ENCODE measurements at regions not wholly inside any gene's neighbourhood (a gene's known extent, or its start where the extent isn't known, plus 50 kb on each side); places are given as distances from the start of the nearest gene placed in this dataset.

DNA sequence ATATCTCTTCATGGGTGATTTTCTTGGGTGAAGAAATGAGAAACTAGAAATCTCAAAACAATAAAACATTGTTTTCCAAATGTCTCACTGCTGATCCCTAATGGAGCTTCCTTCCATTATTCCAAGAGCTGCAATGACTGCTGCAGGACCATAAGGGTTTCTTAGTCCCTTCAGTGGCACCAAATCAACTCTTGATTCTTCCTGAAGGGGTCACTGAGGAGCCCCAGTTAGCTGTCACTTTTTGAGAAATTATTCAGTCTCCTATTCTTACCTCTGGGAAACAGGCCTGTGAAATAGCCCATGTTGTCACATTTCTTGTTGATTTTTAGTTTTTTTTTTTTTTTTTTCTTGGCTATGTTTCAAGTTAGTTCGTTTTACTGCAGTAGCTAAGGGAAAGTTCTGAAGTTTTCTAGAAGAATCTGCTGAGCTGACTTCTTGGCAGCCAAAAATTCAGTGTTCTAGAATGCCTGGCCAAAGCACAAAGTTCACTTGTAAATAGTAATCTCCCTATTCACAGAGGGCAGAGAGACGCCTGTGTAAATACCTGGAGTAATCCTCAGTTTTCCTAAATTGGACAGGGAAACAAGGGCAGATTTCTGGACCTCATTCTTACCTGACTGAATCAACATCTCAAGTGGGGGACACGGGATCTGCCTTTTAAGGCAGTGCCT lies 480.0 kb downstream of the RIT2 start:
- no peak for DNase-seq
- intact Hi-C loops (cut with DNase I; ENCODE audit: low total_unique reads) = no loop called here
- TF ChIP-seq, protein P1, sequence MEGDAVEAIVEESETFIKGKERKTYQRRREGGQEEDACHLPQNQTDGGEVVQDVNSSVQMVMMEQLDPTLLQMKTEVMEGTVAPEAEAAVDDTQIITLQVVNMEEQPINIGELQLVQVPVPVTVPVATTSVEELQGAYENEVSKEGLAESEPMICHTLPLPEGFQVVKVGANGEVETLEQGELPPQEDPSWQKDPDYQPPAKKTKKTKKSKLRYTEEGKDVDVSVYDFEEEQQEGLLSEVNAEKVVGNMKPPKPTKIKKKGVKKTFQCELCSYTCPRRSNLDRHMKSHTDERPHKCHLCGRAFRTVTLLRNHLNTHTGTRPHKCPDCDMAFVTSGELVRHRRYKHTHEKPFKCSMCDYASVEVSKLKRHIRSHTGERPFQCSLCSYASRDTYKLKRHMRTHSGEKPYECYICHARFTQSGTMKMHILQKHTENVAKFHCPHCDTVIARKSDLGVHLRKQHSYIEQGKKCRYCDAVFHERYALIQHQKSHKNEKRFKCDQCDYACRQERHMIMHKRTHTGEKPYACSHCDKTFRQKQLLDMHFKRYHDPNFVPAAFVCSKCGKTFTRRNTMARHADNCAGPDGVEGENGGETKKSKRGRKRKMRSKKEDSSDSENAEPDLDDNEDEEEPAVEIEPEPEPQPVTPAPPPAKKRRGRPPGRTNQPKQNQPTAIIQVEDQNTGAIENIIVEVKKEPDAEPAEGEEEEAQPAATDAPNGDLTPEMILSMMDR (IDR thresholded peaks at IDR 0.05) = no peak
- no peaks in the 10 kb centered on the region for H3K27me3 ChIP-seq
- H3K4me3 ChIP-seq = no peak overlapping the region
- no peaks in the 10 kb centered on the region for H3K4me1 ChIP-seq
- no peaks in the 10 kb centered on the region for H3K36me3 ChIP-seq
- H3K9me3 ChIP-seq = no peaks in the 10 kb centered on the region
- H3K27ac ChIP-seq = no peak overlapping the region

DNA sequence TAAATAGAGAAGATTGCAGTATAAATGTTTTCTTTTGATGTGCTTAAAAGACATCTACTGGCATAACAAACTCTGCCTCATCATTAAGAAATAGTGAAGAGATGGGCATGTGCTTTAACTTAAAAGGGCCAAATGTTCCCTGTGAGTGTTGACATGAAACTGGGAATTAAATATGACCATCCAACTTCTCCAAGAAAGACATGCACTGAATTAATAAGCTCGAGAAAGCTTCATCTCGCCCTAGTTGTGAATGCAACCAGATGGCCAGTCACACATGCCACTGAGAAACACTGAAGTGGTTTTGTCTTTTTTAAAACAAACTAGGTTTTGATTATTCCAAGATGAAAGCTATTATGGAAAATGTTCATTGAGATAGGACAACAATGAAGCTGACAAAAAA lies 479.2 kb downstream of the RIT2 start:
- Histone ChIP-seq H3K36me3 (no peaks in the 10 kb centered on the region), H3K4me3 (no peak overlapping the region), H3K9me3 (no peaks in the 10 kb centered on the region), H3K27me3 (no peaks in the 10 kb centered on the region), H3K4me1 (no peaks in the 10 kb centered on the region), H3K27ac (no peak overlapping the region)
- no peak for DNase-seq
- intact Hi-C loops (cut with DNase I; ENCODE audit: low total_unique reads) = no loop called here
- TF ChIP-seq, protein P1 (IDR thresholded peaks at IDR 0.05) = no peak

- Histone ChIP-seq H3K36me3 (no peaks in the 10 kb centered on the region), H3K27me3 (no peaks in the 10 kb centered on the region), H3K4me1 (no peaks in the 10 kb centered on the region), H3K27ac (no peak overlapping the region), H3K9me3 (no peaks in the 10 kb centered on the region), H3K4me3 (no peak overlapping the region)
- TF ChIP-seq, protein P1 (IDR thresholded peaks at IDR 0.05) = no peak
- no peak for DNase-seq
- intact Hi-C loops (cut with DNase I; ENCODE audit: low total_unique reads) = no loop called here
Measured at GRCh38 chr18:42640160-42640559, 475.3 kb downstream of the RIT2 start.

DNA sequence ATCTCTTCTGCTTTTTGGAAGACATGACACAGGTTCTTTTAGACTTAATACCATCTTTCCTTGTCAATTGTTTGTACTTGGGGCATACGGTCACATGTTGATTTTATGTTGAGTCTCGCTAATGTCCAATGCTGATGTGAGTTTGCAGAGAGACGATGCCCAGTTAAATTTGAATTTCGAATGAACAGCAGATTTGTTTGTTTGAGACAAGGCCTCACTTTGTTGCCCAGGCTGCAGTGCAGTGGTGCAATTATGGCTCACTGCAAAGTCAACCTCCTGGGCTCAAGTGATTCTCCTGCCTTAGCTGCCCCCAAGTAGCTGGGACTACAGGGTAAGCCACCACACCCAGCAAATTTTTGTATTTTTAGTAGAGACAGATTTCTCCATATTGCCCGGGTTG lies 473.5 kb downstream of the RIT2 start:
- no peaks in the 10 kb centered on the region for H3K9me3 ChIP-seq
- no peaks in the 10 kb centered on the region for H3K27me3 ChIP-seq
- H3K27ac ChIP-seq = no peak overlapping the region
- no peak overlapping the region for H3K4me3 ChIP-seq
- no peaks in the 10 kb centered on the region for H3K4me1 ChIP-seq
- DNase-seq = no peak
- no peaks in the 10 kb centered on the region for H3K36me3 ChIP-seq
- TF ChIP-seq, protein P1 (IDR thresholded peaks at IDR 0.05) = no peak
- intact Hi-C loops (cut with DNase I; ENCODE audit: low total_unique reads) = no loop called here

- intact Hi-C loops (cut with DNase I; ENCODE audit: low total_unique reads) = no loop called here
- Histone ChIP-seq H3K27me3 (no peaks in the 10 kb centered on the region), H3K27ac (no peak overlapping the region), H3K36me3 (no peaks in the 10 kb centered on the region), H3K9me3 (no peaks in the 10 kb centered on the region), H3K4me3 (no peak overlapping the region), H3K4me1 (no peaks in the 10 kb centered on the region)
- DNase-seq = no peak
- TF ChIP-seq, protein P1 (IDR thresholded peaks at IDR 0.05) = no peak
Measured at GRCh38 chr18:42644729-42645131, 470.8 kb downstream of the RIT2 start.

Measured in tibial artery (tissue), 4 donors.